ENCODE measurements at regions not wholly inside any gene's neighbourhood (a gene's known extent, or its start where the extent isn't known, plus 50 kb on each side); places are given as distances from the start of the nearest gene placed in this dataset.

DNA sequence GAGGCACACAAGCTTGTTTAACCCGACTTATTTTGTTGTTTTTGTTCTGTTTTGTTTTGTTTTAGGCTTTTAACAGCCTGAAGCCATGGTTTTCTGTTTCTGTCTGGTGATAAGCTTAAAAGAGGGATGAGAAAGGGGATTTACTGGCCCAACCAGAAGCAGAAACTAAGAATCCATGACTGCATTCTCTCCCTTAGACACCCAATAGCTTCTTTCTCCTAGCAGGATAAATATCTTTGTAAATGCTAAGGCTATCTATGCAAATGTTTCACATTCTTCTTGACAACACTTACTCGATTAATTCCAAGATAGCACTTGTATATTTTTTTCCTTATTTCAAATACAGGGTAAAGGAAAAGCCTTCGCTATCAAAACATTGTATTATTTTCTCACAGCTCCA is 53.7 kb upstream of the SMAD1 start:
- no peak for DNase-seq (ENCODE audit: low read depth in 2 of 2)

DNA sequence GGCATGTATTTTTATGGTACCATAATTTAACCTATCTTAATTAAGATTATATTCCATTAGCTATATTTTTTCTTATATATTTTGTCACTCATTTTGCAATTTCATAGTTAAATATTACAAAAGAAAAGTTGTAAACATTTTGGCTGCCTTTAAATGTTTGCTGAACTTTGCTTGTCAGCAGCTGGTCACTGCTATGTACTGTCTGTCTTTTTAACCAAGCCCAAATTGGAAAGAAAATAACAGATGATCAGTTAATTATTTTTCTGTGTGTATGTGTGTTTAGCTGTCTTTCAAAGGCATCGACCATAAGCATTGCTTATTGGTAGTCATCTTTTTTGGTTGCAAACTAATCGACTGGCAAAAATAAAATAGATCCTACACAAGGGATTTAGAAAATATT is 54.4 kb upstream of the SMAD1 start:
- DNase-seq (ENCODE audit: low read depth in 2 of 2) = no peak

DNA sequence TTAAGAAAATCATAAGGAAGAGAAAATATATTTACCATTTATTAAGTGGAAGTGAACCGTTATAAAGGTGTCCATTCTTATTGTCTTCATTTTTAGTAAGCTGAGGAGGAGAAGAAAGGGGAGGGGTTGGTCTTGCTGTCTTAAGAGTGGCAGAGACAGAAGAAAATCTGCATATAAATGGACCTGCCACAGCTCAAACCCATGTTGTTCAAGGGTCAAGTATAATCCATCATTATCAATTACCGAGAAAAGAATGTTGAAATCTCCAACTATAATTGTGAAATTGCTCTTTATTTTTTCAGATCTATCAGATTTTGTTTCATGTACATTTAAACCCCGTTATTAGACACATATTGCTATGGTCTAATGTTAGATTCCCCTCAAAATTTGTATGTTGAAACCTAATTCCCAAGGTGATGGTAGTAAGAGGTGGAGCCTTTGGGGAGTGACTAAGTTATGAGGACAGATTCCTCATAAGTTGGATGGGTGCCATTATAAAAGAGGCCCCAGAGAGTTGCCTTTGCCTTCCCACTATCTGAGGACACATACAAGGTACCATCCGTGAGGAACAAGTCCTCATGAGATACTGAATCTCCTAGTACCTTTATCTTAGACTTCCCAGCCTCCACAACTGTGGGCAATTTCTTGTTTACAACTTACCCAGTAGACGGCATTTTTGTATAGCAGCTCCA is 58.5 kb upstream of the SMAD1 start:
- DNase-seq (ENCODE audit: low read depth in 2 of 2) = no peak

DNA sequence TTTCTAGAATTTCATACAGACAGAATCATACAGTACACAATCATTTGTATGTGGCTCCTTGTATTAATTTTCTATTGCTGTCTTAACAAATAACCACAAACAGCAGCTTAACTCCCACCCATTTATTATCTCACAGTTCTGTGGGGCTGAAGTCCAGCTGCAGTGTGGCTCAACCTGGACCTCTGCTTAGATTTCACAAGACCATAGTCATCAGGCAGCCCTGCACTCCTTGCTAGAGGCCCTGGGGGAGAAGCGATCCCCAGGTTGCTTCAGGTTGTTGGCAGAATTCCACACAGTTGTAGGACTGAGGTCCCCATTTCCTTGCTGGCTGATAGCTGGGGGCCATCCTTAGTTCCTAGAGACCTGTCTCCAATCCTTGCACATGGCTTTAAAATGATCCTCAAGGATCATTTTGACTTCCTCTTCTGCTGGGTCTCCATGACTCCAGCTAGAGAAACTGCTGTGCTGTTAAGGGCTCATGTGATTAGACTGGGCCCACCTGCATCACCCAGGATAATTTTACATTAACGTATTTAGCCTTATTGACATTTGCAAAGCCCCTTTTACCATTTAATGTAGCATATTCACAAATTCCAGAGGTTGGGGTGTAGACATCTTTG is 60.9 kb upstream of the SMAD1 start:
- no peak for DNase-seq (ENCODE audit: low read depth in 2 of 2)

DNA sequence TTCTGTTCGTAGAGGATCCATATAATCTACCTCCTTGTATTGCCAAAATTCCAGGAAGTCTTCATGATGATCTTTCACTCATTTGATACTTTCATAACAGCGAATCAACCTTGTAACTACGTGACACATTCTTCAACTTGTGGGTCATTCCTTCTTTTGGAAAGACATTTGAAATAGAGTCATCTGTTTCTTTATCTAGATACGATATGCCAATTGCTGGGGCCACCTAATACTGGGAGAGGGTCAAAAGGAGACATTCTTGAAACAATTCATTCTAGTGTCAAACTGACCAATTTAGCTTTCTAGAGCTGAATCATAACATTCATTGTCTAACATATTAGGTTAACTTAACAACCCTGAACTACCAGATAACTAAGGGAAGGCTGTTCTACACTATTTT is 62.9 kb upstream of the SMAD1 start:
- no peak for DNase-seq (ENCODE audit: low read depth in 2 of 2)

DNA sequence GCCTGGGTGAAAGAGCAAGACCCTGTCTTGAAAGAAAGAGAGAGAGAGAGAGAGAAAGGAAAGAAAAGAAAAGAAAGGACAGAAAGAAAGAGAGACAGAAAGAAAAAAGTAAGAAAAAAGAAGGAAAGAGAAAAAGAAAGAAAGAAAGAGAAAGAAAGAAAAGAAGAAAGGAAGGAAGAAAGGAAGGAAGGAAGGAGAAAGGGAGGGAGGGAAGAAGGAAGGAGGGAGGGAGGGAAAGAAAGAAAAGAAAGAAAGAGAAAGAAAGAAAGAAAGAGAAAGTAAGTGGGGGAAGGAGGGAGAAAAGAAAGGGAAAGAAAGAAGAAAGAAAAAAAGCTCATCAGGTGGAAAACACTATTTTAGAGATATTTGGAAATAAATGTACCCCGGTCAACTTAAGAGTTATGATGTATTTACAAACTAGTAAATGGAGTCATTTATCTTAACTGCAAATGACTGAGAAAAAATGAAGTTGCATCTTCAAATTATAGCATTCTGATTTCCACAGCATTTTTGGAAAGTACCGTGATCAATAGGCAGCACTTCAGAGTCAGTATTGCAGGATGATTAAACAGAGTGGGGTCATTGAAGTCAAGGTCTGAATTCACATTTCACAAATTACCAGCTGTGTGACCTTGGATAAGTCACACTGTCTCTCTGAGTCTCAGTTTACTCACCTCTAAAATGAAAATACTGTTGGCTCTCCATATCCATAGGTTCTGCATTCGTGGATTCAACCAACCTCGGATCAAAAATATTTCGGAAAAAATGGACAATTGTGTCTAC is 64.1 kb upstream of the SMAD1 start:
- DNase-seq (ENCODE audit: low read depth in 2 of 2) = no peak

DNA sequence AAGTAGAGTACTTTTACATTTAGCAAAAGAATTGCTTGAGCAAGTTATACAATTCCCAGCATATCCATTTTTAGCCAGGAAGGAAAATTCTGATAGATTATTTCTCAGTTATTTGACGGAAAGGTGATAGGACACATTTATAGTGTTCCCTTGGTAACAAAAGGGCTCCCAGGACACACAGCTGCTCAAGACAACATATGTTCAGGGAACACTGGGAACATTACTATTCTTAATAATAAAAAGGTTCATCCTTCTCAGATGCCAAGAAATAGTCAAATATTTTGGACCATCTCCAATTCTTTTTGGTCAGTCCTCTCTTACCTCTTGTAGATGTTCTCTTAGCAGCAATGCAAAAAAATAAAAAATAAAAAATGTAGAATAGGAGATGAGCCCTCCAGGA is 66.8 kb upstream of the SMAD1 start:
- DNase-seq (ENCODE audit: low read depth in 2 of 2) = no peak

DNA sequence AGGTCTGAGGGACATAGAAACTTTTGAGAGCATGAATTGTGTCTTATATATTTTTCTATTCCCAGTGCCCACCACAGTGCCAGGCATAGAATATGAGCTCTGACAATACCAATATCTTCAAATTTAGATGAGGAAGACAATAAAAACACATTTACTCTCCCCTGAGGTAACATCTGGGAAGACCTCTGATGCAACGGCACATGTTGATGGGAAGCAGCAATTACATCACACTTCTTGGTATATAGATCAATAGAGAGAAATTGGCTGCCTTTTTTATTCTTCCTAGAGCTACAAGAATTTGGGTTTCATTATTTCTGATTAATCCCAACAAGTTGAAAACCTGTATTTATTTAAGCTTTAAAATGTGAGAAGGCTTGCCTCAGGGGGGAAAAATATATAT is 67.4 kb upstream of the SMAD1 start:
- DNase-seq (ENCODE audit: low read depth in 2 of 2) = no peak

DNA sequence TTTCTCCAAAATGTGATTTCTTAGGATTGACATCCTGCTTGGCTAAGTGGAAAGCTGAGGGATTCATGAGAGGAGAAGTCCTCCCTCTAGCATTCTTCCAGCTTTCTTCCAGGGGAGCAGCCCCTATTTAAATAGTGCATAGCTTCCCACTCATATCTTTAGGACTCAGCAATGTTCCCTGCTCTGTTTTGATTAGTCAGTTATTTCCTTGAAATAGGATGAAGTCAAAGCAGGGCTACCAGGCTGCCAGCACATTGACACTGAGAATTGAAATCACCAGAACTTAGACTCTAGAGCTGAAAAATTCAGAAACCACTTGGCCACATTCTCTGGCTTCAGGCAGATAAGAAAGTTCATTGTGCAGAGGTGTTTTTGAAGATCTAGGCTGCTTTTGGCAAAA is 74.7 kb upstream of the SMAD1 start:
- DNase-seq (ENCODE audit: low read depth in 2 of 2) = no peak

DNA sequence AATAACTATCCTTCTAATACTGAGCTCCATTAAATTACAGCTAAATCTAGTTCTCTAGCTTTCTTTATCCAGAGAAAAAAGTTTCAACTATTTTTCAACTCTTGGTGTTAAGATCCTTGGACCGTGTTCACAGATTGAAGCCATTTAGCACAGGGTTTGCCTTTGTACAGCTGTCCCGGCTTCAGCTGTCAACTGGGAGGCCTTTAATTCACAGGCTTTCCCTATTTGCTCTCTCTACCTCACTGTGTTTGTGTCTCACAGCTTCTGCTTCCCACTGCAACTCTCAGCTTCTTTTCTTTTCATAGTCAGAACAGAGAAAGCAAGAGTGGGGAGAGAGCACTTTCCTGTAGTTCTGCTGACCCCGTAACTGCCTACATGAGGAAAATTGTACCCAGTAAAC is 76.9 kb upstream of the SMAD1 start:
- DNase-seq (ENCODE audit: low read depth in 2 of 2) = no peak

DNA sequence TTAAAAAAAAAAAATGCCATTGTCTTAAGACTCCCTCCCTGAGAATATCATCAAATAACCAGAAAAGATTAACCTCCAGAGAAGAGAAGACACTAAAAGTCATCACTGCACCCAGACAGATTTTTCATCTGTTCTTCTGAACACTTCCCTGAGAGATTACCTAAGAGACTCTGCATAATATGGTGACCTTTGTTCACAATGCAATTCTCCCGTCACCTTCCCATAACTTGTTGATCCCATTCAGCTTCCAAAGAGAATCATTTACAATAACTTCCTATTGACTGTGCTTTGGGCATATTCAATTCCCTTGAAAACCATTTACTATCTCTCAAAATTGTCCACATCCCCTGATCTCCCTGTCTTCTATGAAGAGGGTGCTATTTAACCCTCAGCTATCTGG is 85.1 kb upstream of the SMAD1 start:
- DNase-seq (ENCODE audit: low read depth in 2 of 2) = no peak

DNA sequence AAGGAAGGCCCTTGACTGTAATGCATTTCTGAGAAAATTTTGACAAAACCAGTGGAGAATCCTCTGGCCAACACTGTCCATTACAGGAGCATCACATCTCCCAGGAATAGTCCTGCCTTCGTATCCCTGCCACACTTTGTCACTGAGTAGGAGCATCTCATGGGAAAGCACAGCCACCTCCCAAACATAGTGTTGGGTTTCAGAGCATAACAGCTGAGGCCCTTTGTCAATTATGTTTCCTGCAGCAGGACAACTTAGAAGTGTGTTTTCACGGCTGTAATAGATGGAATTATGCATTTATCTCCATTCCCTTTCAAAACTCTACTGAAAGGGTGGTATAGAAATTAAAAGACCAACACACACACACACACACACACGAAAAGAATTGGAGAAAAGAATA is 91.1 kb upstream of the SMAD1 start:
- DNase-seq (ENCODE audit: low read depth in 2 of 2) = no peak

DNA sequence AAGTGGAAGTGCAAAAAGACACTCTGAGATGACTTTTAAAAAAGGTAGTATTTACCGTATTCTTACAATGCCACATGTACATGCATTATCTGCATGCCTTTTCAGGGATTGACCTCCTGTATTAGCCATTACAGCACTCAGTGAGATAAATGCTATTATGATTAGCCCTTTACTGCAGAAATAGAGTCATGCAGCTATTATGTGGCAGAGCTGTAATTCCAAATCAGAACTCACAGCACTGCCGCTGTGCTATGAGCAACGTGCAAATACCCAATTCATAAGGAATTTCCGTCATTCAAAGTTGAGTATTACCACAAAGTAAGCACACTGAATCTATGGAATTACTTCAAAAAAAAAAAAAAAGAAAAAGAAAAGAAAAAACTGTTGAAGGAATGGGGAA is 92.1 kb upstream of the SMAD1 start:
- DNase-seq (ENCODE audit: low read depth in 2 of 2) = no peak

DNA sequence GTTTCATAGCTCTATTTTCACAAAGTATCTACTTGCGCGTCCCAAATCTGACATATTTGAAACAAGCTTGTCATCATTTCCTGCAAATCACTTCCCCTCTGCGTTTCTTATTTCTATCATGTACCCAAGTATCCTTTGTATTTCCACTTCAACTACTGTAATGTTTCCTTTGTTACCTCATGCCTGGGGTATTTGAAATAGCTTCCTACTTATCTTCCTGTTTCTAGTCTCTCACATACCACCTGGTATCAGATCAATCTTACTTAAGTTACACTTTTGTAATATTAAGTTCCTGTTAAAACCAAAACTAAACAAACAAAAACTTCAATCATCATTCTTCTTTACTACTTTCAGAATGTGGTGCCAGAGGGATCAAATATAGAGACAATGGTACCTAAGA is 93.6 kb upstream of the SMAD1 start:
- DNase-seq (ENCODE audit: low read depth in 2 of 2) = no peak

DNA sequence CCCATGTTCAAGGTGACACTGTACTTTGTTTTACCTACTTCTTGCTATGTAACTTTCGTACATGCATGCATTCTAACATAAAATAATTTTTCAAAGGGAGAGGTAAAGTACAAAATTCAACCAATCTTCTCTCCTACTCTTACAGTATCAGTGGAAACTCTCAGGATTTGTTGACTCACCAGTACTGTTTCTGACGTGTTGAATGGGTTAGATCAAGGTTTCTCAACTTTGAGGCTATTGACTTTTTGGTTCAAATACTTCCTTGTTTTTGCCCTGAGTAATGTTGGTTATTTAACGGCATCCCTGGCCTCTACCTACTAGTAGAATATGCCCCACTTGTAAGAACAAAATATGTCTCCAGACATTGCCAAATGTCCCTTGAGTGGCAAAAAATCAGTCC is 94.6 kb upstream of the SMAD1 start:
- DNase-seq (ENCODE audit: low read depth in 2 of 2) = no peak

DNA sequence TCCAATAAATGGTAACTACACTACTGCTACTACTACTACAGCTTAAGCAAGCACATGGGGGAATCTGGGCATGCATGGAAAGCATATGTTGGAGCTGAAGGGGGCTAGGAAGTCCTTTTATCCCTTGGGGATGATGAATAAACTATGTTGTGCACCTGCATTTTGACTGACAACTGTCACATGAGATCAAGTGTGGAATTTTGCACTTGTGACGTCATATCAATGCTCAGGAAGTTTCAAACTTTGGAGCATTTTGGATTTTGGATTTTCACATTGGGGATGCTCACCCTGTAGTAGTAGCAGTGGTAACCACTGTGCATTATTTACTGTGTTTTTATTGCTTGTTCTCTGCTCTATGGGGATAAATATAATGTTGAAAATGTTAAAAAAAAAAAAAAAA is 100.5 kb upstream of the SMAD1 start:
- DNase-seq (ENCODE audit: low read depth in 2 of 2) = no peak

DNA sequence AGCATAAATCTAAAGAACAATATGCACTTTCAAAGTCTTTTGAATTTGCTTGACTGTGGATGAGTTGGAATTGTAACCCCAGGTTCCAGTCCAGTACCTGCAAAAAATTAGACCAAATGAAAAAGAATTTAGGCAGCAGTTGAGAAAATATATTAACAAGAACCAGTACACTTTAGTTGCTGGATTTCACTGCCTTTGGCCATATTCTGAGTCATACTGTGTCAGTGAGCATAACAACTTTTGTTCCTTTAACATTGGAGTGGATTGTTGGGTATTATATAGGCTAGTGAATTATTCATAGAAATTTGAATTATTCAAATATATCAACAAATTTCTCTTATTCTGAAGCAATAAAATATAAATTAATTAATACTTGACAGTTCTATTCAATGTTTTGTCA is 101.5 kb upstream of the SMAD1 start:
- DNase-seq (ENCODE audit: low read depth in 2 of 2) = no peak

DNA sequence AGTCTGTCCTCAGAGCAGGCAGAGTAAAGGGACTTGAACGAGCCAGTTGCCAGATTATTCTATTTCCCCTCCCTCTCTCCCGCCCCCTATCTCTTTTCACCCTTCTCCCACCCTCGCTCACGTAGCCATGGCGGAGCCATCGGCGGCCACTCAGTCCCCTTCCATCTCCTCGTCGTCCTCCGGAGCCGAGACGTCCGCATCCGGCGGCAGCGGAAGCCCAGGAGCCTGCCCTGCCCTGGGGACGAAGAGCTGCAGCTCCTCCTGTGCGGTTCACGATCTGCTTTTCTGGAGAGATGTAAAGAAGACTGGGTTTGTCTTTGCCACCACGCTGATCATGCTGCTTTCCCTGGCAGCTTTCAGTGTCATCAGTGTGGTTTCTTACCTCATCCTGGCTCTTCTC is 106.2 kb upstream of the SMAD1 start:
- no peak for DNase-seq (ENCODE audit: low read depth in 2 of 2)

DNA sequence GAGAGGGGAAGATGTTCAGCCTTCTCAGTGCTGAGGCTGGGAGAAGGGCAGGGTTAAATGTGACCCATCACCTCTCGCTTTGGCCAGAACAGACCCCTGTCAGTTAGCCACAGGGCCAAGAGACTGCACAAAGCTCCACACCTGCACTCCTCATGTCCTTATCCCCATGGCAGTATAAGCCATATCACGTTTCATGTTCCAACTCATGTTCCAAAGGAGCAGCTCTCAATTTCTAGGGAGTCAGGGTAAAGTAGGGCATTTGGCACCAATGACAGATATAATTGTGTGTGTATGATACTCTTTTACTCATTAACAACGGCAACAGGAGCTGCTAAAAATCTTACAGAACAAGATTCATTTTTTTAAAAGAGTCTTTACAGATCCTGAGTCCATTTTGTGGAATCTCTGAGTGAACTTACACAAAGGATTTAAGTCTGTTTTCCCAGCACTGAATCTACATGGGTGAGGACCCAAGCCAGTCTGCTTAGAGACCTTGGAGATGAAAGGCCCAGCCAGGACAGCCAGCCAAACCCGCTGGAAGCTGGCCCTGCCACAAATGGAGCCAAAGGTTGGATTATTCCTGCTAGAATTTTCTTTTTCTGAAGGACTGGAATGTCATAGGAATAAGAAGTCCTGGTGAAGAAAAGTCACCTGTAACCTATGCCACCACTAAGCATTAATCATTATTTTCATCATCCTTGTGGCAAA is 129.1 kb upstream of the SMAD1 start:
- DNase-seq (ENCODE audit: low read depth in 2 of 2) = no peak

DNA sequence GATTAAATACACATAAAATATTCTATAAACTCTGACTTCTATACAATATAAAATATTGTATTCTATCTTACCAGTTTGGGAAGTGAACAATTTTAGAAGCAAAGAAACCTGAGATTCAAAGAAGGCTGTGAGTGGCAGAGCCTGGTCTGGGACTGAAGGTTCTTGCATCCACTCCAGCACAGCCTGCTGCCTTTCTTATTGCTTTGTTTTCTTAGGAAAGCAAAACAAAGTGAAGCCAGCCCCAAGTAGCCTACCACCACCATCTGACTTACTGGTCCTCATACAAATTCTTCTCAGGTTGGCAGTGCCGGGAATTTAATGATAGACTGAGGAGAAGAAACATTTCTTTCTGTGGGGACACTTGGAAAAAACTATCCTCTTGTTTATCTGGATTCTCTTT is 129.7 kb upstream of the SMAD1 start:
- no peak for DNase-seq (ENCODE audit: low read depth in 2 of 2)

DNA sequence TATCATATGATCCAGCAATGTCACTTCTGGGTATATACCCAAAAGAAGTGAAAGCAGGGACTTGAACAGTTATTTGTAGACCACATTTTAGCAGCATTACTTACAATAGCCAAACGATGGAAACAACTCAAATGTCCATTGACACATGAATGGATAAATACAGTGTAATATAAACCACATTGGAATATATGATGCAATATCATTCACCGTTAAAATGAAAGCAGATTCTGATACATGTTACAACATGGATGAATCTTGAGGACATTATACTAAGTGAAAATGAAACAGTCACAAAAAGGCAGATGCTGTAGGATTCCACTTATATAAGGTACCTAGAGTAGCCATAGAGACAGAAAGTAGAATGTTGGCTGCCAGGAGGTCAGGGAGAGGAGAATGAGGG is 130.5 kb upstream of the SMAD1 start:
- no peak for DNase-seq (ENCODE audit: low read depth in 2 of 2)

DNA sequence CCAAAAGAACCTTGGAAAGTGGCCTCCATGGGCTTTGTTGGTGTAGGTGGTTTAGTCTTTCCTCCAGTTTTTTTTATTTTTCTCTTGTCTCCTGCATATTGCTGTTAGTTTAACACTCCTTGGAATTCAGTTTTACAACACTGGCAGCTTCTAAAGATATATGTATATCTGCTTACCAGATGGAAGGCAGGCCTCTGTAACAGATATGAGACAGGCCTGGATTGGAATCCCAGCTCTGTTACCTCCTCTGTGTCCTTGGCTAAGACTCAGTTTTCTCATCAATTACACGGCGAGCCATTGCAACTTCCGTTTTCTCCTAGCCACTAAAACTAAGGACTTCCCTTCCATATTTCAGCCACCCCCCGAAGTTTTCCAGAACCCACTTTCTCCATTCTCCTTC is 133.4 kb upstream of the SMAD1 start:
- DNase-seq (ENCODE audit: low read depth in 2 of 2) = no peak

DNA sequence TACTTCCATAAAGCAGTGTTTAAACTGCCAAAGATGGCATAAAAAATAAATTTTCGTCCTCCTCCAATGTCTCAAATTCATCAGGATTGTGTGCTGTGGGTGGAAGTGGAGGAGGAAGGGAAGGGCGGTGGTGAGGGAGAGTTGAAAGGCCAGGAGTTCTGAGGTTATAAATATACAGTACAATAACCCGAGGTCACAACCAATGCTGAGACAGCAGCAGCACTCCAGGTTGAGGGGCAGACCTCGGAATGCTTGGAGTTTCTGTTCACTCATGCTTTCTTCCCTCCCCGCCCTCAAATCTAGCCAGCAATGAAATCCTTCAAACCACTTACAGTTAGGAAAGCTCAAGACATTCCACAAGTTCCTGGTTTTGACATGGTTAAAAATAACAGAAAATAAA is 134.0 kb upstream of the SMAD1 start:
- DNase-seq (ENCODE audit: low read depth in 2 of 2) = no peak

Measured in stimulated activated CD4-positive, alpha-beta T cell treated with anti-CD3 and anti-CD28 coated beads, Interleukin-1b, Interleukin-23, amount 100 ng/mL, for 4 hours (primary cell).